ENCODE measurements at regions not wholly inside any gene's neighbourhood (a gene's known extent, or its start where the extent isn't known, plus 50 kb on each side); places are given as distances from the start of the nearest gene placed in this dataset.

- TF ChIP-seq CTCF (IDR thresholded peaks at IDR 0.05; ENCODE audit: poor library complexity) (no peak), EZH2 (IDR thresholded peaks at IDR 0.05; ENCODE audit: borderline replicate concordance) (no peak), EZH2phosphoT487 (IDR thresholded peaks at IDR 0.05; ENCODE audit: low read depth, severe bottlenecking, unreplicated experiment) (no peak)
Observed at GRCh38 chr7:9958486-9958885, 1015.2 kb upstream of the PHF14 start.

All from hepatocyte (in vitro differentiated cells).